GM12865 (cell line): ENCODE measurements at regions not wholly inside any gene's neighbourhood (a gene's known extent, or its start where the extent isn't known, plus 50 kb on each side); places are given as distances from the start of the nearest gene placed in this dataset.

Experiments used
- DNase-seq: peaks from one replicate; pipeline ENCODE4 v3.0.0; 2010; ENCODE audit warnings: low read depth
- H3K4me3 ChIP-seq: 2 replicates; pipeline ENCODE4 v1.5.1; 2011; ENCODE audit warnings: mild to moderate bottlenecking, low read depth, low read length, control low read depth
- TF ChIP-seq, protein P1 (sequence below): IDR thresholded peaks from 2 replicates; pipeline ENCODE4 v1.5.1; 2011; ENCODE audit warnings: low read length, control low read depth, low read depth, inconsistent platforms; ENCODE audit not compliant: insufficient read depth; ENCODE audit errors: missing control alignments

DNA sequence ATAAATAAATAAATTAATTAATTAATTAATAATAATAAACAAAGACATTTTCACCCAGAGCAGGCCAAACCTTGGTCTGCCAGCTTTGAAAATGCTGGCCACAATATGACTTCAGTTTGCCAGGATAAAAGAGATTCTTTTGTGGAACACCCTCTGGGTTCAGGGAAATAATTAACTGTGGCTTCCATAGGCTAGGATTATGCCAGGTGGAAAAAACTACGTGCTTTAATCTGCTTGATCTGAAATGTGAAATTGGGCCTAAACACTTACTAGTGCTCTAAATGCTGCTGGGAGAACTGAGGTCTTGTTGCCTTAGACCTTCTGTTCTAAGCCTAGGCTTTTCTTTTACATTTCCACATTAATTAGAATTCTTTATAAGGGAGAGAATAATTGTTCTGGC is 650.0 kb downstream of the DIAPH3 start:
- DNase-seq: no peak
- TF ChIP-seq, protein P1, sequence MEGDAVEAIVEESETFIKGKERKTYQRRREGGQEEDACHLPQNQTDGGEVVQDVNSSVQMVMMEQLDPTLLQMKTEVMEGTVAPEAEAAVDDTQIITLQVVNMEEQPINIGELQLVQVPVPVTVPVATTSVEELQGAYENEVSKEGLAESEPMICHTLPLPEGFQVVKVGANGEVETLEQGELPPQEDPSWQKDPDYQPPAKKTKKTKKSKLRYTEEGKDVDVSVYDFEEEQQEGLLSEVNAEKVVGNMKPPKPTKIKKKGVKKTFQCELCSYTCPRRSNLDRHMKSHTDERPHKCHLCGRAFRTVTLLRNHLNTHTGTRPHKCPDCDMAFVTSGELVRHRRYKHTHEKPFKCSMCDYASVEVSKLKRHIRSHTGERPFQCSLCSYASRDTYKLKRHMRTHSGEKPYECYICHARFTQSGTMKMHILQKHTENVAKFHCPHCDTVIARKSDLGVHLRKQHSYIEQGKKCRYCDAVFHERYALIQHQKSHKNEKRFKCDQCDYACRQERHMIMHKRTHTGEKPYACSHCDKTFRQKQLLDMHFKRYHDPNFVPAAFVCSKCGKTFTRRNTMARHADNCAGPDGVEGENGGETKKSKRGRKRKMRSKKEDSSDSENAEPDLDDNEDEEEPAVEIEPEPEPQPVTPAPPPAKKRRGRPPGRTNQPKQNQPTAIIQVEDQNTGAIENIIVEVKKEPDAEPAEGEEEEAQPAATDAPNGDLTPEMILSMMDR: no peak
- no peak overlapping the region for H3K4me3 ChIP-seq

DNA sequence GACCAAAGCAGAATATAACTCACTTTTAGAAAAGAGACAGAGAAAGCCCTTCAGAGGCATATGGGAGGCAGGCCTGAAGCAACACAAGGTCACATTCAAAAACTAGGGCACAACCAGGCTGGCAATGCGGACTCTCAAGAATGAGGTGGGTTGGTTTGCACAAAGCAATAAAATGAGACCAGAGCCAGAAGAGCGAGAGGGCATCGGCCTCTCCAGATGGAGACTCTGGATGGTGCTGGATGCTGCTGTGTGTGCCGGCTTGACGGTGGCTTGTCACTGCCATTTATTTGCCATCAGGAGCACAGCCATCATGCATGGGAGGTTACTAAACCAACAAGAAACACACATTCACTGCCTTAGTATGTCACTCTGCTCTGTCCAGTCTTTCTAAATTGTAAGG is 649.4 kb downstream of the DIAPH3 start:
- no peak overlapping the region for H3K4me3 ChIP-seq
- TF ChIP-seq, protein P1: no peak
- no peak for DNase-seq

DNA sequence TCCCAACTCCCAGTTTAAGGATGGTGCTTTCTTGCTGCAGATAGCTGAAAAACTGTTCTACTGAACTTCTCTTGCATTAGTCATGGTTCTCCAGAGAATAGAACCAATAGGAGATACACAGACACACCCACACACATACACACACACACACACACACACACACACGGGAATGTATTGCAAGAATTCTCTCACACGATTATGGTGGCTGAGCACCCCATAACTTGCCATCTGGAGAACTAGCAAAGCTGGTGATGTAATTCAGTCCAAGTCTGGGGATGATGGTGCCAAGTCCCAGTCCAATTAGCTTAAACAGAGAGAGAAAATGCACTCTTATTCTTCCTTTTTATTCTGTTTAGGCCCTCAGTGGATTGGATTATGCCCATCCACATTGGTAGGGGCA is 643.9 kb downstream of the DIAPH3 start:
- TF ChIP-seq, protein P1: no peak

DNA sequence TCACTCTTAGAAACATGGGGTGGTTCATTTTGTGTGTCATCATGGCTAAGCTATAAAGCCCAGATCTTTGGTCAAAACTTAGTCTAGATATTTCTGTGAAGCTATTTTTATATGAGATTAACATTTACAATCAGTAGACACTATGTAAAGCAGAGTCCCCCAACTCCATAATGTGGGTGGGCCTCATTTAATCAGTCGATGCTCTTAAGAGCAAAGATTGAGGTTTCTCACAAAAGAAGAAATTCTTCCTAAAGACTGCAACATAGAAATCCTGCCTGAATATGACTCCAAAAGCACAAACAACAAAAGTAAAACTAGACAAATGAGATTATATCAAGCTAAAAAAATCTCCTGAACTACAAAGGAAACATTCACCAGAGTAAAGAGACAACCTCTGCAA is 642.2 kb downstream of the DIAPH3 start:
- H3K4me3 ChIP-seq: no peak overlapping the region
- TF ChIP-seq, protein P1: no peak
- DNase-seq: no peak

More for the DNA sequence above, 643.9 kb downstream of the DIAPH3 start:
- H3K4me3 ChIP-seq: no peak overlapping the region
- DNase-seq: no peak

DNA sequence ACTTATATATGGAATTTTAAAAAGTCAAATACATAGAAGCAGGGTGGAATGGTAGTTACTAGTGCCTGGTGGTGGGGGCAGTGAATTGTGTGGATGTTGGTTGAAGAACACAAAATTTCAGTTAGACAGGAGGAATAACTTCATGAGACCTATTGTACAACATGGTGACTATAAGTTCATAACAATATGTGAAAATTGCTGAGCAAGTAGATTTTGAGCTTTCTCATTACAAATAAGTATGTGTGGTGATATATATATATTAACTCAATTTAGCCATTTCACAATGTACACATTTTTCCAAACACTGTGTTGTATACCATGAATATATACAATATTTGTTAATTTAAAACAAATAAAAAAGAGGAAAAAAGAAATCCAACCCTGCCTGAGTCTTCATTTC is 641.1 kb downstream of the DIAPH3 start:
- TF ChIP-seq, protein P1: no peak
- H3K4me3 ChIP-seq: no peak overlapping the region
- no peak for DNase-seq

DNA sequence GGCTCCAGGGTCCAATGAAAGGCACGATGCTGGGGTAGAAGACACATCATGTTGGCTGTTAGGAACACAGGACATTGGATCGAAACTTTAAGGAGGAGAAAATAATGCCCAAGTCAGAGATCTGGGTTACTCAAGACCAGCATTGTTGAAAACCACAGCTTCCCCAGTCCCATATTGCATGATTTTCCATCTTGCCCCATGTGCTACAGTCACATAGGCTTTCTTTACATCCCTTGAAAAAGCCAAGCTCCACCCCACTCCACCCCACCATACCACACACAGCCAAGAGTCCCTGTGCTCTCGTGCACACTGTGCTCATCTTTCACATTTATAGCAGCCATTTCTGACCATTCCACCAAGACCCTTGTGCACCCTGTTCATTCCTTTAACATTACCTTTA is 636.2 kb downstream of the DIAPH3 start:
- H3K4me3 ChIP-seq: no peak overlapping the region
- TF ChIP-seq, protein P1: no peak
- DNase-seq: no peak

DNA sequence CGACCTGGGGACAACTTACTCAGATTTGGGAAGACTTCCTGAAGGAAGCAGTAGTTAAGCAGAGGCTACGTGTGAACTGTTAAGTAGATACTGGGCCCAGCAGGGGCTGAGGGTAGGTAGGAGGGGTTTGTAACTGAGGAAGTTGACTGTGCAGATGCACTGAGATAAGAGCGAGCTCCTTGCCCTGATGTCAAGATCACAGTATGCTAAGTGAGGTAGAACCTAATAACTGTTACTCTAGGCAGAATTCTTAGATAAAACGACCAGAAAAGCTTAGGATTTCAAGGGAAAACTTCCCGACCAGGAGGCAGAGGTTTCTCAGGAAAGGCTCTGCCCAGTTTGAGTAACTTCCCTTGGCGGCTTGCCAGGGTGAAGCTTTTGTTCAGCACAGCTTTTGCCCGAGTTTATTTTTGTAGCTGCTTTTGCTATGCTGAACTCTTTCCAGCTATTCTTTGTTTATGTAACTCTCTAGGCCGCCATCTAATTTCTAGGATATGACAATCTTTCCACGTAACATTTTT is 632.1 kb downstream of the DIAPH3 start:
- no peak overlapping the region for H3K4me3 ChIP-seq
- no peak for DNase-seq
- TF ChIP-seq, protein P1: no peak
